NCI-H1694 treated with DMSO at 0.1 percent for 48 hours (cell line): ENCODE measurements at regions not wholly inside any gene's neighbourhood (a gene's known extent, or its start where the extent isn't known, plus 50 kb on each side); places are given as distances from the start of the nearest gene placed in this dataset.

ENCODE experiments used
- DNase-seq: peaks from one replicate; lab custom pipeline; 2025; lab: John Stamatoyannopoulos, UW

GRCh38 chr1:212190169-212190568 is 95.0 kb upstream of the PPP2R5A start:
- DNase-seq, result no peak

- DNase-seq, result no peak
Measured at GRCh38 chr1:212192261-212192998, 92.8 kb upstream of the PPP2R5A start.

- DNase-seq, result no peak
Measured at GRCh38 chr1:212196355-212196754, 88.9 kb upstream of the PPP2R5A start.

- DNase-seq, result no peak
Measured at GRCh38 chr1:212201461-212201860, 83.7 kb upstream of the PPP2R5A start.

DNA sequence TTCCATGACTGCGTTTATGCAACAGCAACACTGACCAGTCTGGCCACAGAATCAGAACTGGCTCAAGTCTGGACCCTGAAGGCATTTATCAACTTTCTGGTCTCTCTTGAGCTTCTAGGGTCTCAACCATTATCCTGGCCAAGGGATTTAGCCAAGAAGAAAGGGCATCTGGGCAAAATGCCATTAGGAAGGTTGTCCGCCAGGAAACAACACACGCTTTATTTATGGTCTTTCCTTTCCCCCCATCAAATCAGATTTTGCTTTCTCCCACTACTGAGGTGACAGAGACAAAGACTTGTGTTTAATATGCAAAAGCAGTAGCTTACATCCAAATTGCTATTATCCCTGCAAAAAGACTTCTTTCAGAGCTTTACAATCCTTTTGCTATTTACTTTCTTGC is 81.6 kb upstream of the PPP2R5A start:
- DNase-seq, result no peak

DNA sequence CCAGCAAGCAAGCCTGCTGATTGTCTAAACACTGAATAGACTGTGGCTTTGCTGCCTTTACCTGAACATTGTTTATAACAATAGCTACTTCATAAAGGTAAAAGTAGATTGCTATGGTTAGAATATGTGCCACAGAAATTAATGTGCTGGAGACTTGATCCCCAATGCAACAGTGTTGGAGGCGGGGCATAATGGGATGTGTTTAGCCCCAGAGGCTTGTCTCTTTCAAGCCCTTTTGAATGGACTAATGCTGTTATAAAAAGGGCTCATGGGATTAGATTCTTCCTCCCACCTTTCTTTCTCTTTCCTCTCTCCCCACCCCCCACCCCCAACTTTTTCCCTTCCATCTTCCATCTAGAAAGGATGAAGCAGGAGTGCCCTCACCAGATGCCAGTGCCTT is 80.2 kb upstream of the PPP2R5A start:
- no peak for DNase-seq

DNA sequence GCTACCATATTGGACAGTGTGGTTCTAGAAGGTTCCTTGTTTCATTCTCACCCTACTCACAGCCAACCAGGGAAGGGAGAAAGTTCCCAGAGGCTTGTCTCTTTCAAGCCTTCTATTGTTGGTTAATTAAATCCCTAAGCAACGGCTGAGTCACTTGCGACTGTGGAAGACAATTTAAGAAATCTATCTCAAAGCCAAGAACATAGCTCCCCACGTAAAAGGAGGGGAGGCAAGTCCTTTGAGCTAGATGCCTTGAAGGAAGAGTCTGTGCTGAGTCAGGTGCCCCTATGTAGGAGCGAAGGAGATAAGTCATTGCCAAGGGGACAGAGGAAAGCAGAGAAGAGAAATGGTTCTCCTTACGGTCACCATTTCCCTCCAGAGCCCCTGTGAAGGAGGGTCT is 79.4 kb upstream of the PPP2R5A start:
- DNase-seq, result no peak

DNA sequence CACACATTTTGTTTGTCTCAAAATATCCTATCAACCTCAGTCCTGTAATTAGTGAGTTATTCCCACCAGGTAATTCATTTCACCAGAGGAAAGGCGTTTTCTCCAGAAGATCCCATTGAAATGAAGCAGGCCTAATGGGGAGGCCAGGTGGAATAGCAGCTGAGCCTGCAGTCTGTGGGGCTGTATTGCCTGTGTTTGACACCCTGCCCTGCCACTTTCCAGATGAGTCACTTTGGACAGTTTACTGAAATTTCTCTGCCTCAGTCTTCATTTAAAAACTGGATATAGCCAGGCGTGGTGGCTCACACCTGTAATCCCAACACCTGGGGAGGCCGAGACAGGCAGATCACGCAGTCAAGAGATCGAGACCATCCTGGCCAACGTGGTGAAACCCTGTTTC is 78.1 kb upstream of the PPP2R5A start:
- DNase-seq, result no peak

GRCh38 chr1:212207822-212208520 is 77.2 kb upstream of the PPP2R5A start:
- no peak for DNase-seq

- DNase-seq, result no peak
Measured at GRCh38 chr1:212208978-212209644, 76.1 kb upstream of the PPP2R5A start.

GRCh38 chr1:212211371-212211770 is 73.8 kb upstream of the PPP2R5A start:
- no peak for DNase-seq

GRCh38 chr1:212212343-212212742 is 72.9 kb upstream of the PPP2R5A start:
- DNase-seq, result no peak

GRCh38 chr1:212212906-212213305 is 72.3 kb upstream of the PPP2R5A start:
- DNase-seq, result no peak

DNA sequence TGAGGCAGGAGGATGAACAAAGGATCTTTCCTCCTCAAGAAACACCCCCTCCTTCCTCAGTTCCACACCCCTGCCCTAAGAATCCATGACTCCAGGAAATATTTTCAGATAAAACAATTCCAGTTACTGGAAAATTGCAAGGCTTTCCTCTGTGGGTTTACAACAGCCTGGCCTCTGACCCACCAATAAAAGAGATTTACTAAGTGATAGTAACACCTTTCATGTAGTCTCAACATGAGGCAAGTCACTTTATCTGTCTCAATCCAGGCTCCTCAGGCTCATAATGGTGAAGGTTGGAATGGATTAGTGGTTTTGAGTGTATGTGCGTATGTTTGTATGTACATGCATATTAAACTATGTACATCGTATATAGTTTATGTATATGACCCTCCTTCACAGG is 71.4 kb upstream of the PPP2R5A start:
- DNase-seq, result no peak

DNA sequence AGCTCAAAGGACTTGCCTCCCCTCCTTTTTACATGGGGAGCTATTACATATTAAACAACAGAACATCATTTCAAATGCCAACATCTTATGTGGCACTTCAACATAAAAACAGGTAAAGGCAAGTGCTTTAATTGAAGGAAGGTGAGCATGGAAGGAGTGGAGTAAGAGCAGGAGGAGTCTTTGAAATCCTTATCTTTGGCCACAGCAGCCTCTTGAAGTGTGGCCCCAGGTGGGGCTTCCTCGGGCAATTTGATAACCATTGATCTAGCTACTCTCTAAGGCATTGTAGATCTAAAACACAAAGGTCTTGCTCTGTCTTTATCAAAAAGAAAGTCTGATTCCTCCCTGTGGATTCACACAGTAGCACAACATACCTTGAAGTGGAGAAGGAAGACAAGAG is 70.9 kb upstream of the PPP2R5A start:
- DNase-seq, result no peak

DNA sequence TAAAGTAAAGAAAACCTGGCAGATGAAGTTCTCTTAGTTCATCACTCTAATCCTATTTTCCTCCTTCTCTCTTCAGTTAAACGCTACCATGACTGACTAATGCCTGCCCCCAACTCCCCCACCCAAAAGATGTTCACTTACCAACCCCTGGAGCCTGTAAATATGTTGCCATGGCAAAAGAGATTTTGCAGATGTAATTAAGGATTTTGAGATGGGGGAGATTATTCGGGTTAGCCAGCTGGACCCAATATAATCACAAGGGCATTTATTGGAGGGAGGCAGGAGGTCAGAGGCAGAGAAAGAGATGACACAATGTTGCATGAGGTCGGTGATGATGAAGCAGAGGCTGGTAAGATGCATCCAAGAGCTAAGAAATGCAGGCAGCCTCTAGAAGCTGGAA is 69.3 kb upstream of the PPP2R5A start:
- no peak for DNase-seq

GRCh38 chr1:212217633-212218032 is 67.6 kb upstream of the PPP2R5A start:
- no peak for DNase-seq

DNA sequence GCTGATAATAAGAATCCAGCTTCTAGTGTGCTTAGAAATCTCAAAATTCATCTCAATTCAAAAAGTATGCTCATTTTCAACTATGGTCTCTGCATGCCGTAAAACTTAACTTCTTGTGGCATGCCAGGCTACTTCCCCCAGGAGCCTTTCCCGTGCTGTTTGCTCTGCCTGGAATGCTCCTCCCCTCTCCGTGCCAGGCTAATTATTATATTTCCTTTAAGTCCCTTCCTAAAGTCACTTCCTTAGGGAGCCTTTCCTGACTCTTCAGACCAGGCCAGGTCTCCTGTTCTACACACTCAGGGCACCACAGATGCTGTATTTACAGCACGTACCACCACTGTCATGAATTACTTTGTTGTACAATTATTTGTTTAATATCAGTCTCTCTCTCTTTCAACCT is 67.1 kb upstream of the PPP2R5A start:
- DNase-seq, result no peak

- DNase-seq, result no peak
Measured at GRCh38 chr1:212218911-212219310, 66.3 kb upstream of the PPP2R5A start.

DNA sequence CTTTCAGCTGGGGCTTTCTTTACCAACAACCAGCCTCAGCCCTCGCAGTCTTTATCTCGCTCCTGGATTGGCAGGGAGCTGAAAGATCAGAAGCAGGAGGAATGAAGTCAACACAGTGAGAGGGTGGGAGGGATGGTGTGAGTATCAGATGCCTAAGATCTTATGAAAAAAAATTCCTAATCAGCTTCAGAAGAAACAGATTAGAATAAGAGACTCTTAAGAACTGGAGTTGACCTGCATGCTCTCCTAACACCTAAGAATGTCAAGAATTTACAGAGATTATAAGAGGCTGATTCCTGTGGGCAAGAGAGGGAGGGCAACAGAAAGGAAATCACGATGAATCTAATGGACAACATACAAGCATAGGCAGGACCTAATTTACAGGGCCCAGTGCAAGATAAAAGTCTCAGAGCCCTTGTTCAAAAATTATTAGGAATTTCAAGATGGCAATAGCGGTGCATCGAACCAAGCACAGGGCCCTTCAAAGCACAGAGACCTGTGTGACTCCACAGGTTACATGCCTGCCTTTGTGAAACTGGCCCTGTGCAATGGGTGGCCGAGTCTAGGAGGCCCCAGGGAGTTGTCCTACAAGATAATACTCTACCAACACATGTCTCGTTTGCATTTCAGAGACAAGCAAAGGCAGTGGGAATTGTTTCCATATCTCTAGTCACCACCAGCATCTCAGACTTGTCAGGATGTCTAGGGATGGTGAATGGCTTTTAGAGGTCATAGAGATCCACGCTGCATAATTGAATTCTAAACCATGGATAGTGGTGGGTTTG is 65.3 kb upstream of the PPP2R5A start:
- no peak for DNase-seq

DNA sequence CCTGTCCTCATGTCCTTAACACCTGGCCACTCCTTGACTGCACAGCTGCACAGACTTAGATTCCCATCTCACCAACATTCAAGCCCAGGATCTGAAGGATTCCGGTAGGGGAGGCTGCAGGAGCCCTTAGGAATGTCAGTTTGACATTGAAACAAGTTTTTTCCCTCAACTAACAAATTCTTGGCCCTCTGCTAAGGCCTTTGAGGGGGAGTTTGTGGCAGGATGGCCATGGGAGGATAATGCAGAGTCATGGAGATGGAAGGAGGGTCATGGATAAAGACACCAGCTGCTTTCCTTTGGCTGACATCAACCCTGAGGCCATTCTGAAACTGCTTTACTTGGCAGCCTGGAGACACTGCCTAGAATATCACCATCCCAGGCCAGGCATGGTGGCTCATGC is 63.4 kb upstream of the PPP2R5A start:
- DNase-seq, result no peak

DNA sequence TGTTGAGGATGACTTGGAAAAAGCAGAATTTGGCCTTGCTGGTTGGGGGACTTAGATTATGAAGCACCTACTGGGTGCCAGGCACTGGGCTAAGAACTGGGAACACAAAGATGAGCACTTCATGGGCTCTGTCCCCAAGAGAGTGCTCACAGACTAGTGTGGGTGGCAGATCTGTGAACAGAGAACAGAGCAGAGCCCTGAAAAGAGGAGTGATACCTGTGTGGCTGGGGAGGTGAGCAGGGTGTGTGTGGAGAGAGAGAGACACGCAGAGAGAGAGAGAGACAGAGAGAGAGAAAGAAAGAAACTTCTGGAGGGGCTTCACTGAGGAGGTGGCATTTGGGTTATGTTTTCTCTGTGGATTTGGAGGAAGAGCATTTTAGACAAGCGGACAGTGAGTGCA is 61.1 kb upstream of the PPP2R5A start:
- DNase-seq, result no peak

GRCh38 chr1:212225416-212225815 is 59.8 kb upstream of the PPP2R5A start:
- DNase-seq, result no peak
